SK-N-MC (cell line): ENCODE measurements at regions not wholly inside any gene's neighbourhood (a gene's known extent, or its start where the extent isn't known, plus 50 kb on each side); places are given as distances from the start of the nearest gene placed in this dataset.
A peak's percentile ranks its signal among the peaks of the same experiment; 100 is the strongest.

Source experiments
- DNase-seq: peaks from one replicate; pipeline ENCODE4 v3.0.0-alpha.2; 2011; ENCODE audit warnings: low read depth, low spot score
- H3K27ac ChIP-seq: fragments of 200-600 bp; sonication (generic); 2 replicates; pipeline ENCODE4 v1.5.1; 2016; ENCODE audit warnings: mixed run types
- H3K36me3 ChIP-seq: fragments of 200-600 bp; sonication (generic); 2 replicates; pipeline ENCODE4 v1.6.1; 2017; ENCODE audit warnings: antibody characterized with exemption, low read length, mixed read lengths; ENCODE audit not compliant: insufficient read depth
- H3K4me3 ChIP-seq: fragments of 200-600 bp; sonication (generic); 2 replicates; pipeline ENCODE4 v1.5.1; 2016
- H3K9ac ChIP-seq: fragments of 200-600 bp; sonication (generic); 2 replicates; pipeline ENCODE4 v1.8.0; 2017; ENCODE audit warnings: mixed run types, mixed read lengths; ENCODE audit not compliant: insufficient read length
- H3K9me3 ChIP-seq: fragments of 200-600 bp; sonication (generic); 2 replicates; pipeline ENCODE4 v1.6.1; 2017; ENCODE audit warnings: low read depth, mild to moderate bottlenecking, antibody characterized with exemption, low read length, moderate library complexity, mixed read lengths
- EZH2 ChIP-seq: fragments of 200-600 bp; sonication (generic); IDR thresholded peaks from one replicate; pipeline ENCODE4 v1.6.1; 2017; ENCODE audit warnings: antibody characterized with exemption
- FOXP2 ChIP-seq: optimal IDR thresholded peaks from 2 replicates; pipeline ENCODE3; 2011; ENCODE audit warnings: mild to moderate bottlenecking, moderate library complexity; ENCODE audit not compliant: insufficient read depth; ENCODE audit errors: extremely low read length, control extremely low read depth
- POLR2AphosphoS5 ChIP-seq: IDR thresholded peaks from 2 replicates; pipeline ENCODE4 v1.6.1; 2012; ENCODE audit warnings: mild to moderate bottlenecking, low read depth, low read length, borderline replicate concordance

- TF ChIP-seq EZH2 (no peak), FOXP2 (no peak), POLR2AphosphoS5 (no peak)
- Histone ChIP-seq H3K4me3 (no peak overlapping the region), H3K36me3 (no peaks in the 10 kb centered on the region), H3K9ac (no peak overlapping the region), H3K9me3 (no peaks in the 10 kb centered on the region), H3K27ac (no peak overlapping the region)
- no peak for DNase-seq
Measured at GRCh38 chr7:84297616-84298015, 103.0 kb upstream of the SEMA3A start.

- TF ChIP-seq POLR2AphosphoS5, result no peak
- Histone ChIP-seq H3K27ac (peak overlapping the region; percentile 54; the same call in 1 of the 2 replicates), H3K4me3 (peak overlapping the region; percentile 21; the same call in 1 of the 2 replicates), H3K9ac (no peak overlapping the region), H3K36me3 (no peaks in the 10 kb centered on the region), H3K9me3 (no peaks in the 10 kb centered on the region)
- DNase-seq, result no peak
Measured at GRCh38 chr7:84294847-84295455, 100.4 kb upstream of the SEMA3A start.

GRCh38 chr7:84294391-84294790 lies 99.8 kb upstream of the SEMA3A start:
- Histone ChIP-seq H3K9me3 (no peaks in the 10 kb centered on the region), H3K4me3 (peak overlapping the region; percentile 21; the same call in 1 of the 2 replicates), H3K27ac (peak overlapping the region; percentile 54; the same call in 1 of the 2 replicates), H3K36me3 (no peaks in the 10 kb centered on the region), H3K9ac (no peak overlapping the region)
- TF ChIP-seq POLR2AphosphoS5, result no peak
- TF ChIP-seq EZH2, result no peak
- TF ChIP-seq FOXP2, result no peak
- DNase-seq, result no peak

- no peaks in the 10 kb centered on the region for H3K9me3 ChIP-seq
- H3K4me3 ChIP-seq, result no peak overlapping the region
- TF ChIP-seq POLR2AphosphoS5, result no peak
- TF ChIP-seq FOXP2, result no peak
- TF ChIP-seq EZH2, result no peak
- H3K9ac ChIP-seq, result no peak overlapping the region
- no peak for DNase-seq
- no peak overlapping the region for H3K27ac ChIP-seq
- no peaks in the 10 kb centered on the region for H3K36me3 ChIP-seq
Measured at GRCh38 chr7:84291756-84292155, 97.2 kb upstream of the SEMA3A start.

- Histone ChIP-seq H3K4me3 (no peak overlapping the region), H3K9me3 (no peaks in the 10 kb centered on the region), H3K36me3 (no peaks in the 10 kb centered on the region), H3K27ac (no peak overlapping the region), H3K9ac (no peak overlapping the region)
- TF ChIP-seq FOXP2, result no peak
- TF ChIP-seq POLR2AphosphoS5, result no peak
- TF ChIP-seq EZH2, result no peak
- DNase-seq, result no peak
Measured at GRCh38 chr7:84283798-84284197, 89.2 kb upstream of the SEMA3A start.

GRCh38 chr7:84281518-84281917 lies 86.9 kb upstream of the SEMA3A start:
- H3K36me3 ChIP-seq, result no peaks in the 10 kb centered on the region
- H3K9ac ChIP-seq, result no peak overlapping the region
- TF ChIP-seq EZH2 (no peak), POLR2AphosphoS5 (no peak), FOXP2 (no peak)
- no peak overlapping the region for H3K27ac ChIP-seq
- H3K4me3 ChIP-seq, result no peak overlapping the region
- DNase-seq, result no peak
- no peaks in the 10 kb centered on the region for H3K9me3 ChIP-seq

- Histone ChIP-seq H3K9me3 (no peaks in the 10 kb centered on the region), H3K27ac (no peak overlapping the region), H3K4me3 (no peak overlapping the region), H3K9ac (no peak overlapping the region), H3K36me3 (no peaks in the 10 kb centered on the region)
- TF ChIP-seq FOXP2, result no peak
- TF ChIP-seq POLR2AphosphoS5, result no peak
- no peak for TF ChIP-seq EZH2
- no peak for DNase-seq
Measured at GRCh38 chr7:84277628-84278224, 83.1 kb upstream of the SEMA3A start.

GRCh38 chr7:84274029-84274638 lies 79.5 kb upstream of the SEMA3A start:
- no peaks in the 10 kb centered on the region for H3K9me3 ChIP-seq
- H3K36me3 ChIP-seq, result no peaks in the 10 kb centered on the region
- H3K27ac ChIP-seq, result no peak overlapping the region
- H3K4me3 ChIP-seq, result no peak overlapping the region
- TF ChIP-seq EZH2, result no peak
- no peak for DNase-seq
- H3K9ac ChIP-seq, result no peak overlapping the region
